GM12873 (cell line): ENCODE measurements at regions not wholly inside any gene's neighbourhood (a gene's known extent, or its start where the extent isn't known, plus 50 kb on each side); places are given as distances from the start of the nearest gene placed in this dataset.

Experiments used
- TF ChIP-seq, protein P1 (sequence below): IDR thresholded peaks from 2 replicates; pipeline ENCODE4 v1.5.1; 2012; ENCODE audit warnings: low read depth, mild to moderate bottlenecking, moderate library complexity, low read length, control low read depth; ENCODE audit not compliant: insufficient read depth; ENCODE audit errors: missing control alignments

- TF ChIP-seq, protein P1, sequence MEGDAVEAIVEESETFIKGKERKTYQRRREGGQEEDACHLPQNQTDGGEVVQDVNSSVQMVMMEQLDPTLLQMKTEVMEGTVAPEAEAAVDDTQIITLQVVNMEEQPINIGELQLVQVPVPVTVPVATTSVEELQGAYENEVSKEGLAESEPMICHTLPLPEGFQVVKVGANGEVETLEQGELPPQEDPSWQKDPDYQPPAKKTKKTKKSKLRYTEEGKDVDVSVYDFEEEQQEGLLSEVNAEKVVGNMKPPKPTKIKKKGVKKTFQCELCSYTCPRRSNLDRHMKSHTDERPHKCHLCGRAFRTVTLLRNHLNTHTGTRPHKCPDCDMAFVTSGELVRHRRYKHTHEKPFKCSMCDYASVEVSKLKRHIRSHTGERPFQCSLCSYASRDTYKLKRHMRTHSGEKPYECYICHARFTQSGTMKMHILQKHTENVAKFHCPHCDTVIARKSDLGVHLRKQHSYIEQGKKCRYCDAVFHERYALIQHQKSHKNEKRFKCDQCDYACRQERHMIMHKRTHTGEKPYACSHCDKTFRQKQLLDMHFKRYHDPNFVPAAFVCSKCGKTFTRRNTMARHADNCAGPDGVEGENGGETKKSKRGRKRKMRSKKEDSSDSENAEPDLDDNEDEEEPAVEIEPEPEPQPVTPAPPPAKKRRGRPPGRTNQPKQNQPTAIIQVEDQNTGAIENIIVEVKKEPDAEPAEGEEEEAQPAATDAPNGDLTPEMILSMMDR = no peak
Observed at GRCh38 chr4:178255172-178255571, 812.9 kb upstream of the AGA start.

DNA sequence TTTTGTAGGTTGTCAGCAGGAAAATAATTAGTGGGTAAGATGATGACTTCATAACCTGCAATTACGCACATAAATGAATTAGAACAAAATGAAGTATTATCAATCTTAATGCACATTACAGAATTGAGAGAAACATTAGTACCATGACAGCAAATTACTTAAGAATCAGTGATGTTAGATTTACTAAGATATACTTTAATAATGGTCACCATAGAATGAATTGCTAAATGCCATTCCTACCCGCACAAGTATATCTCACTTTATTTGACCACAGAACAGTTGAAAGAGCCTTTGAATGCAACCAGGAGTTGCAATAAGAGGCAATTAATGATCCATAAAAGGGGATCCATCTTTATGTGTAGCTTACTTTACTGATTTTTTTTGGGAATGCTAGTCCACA, 816.4 kb upstream of the AGA start:
- TF ChIP-seq, protein P1 = no peak

DNA sequence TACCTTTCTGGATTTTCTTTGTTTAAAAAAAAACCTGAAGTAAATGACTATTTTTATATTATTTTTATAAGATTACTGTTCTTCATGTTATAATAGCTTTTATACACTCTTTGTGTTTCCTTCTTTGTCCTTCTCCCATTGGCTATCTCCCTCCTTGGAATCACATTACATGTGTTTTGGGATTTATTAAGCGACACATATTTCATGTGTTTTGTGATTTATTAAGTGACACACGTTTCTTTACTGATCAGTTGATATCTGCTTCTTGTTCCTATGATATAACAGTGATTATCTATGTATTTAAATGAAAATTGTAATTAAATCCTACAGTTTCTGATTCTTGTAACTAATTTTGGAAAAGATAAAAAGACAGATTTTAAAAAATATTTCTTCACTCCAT, 817.3 kb upstream of the AGA start:
- TF ChIP-seq, protein P1 = no peak

DNA sequence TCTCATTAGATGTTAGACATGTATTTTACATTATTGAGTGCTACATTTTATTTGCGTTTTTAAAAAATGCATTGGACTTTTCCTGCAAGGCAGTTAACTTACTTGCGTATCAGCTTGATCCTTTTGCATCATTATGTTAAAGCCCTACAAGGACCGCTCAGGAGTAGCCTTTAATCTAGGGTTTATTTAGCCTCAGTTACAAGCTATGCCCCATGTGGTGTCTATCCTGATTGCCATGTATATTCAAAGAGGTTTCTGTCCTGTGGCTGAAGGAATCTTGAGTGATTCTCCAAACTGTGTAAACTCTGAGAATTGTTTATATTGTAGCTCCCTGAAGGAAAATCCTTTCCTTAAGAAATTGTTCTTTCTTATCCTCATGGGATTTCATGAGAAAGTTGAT, 821.8 kb upstream of the AGA start:
- TF ChIP-seq, protein P1 = no peak

DNA sequence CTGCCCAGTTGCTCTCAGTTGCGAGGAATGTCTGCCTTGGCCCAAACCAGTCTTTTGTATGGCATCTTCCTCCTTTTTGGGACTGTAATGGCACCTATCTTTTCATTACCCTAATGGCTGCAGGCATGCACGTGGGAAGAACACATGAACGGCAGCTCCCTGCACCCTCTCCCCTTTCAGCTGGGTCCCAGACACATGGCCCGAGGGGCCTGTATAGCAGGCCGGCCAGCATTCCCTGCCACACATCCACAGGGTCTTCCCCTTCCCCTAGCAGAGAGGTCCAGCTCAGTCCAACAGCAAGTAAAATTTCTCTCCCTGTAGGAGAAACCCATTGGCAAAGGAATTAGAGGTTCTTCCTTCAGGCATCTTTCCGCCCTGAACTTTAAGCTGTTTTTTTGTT, 829.1 kb upstream of the AGA start:
- TF ChIP-seq, protein P1 = no peak

DNA sequence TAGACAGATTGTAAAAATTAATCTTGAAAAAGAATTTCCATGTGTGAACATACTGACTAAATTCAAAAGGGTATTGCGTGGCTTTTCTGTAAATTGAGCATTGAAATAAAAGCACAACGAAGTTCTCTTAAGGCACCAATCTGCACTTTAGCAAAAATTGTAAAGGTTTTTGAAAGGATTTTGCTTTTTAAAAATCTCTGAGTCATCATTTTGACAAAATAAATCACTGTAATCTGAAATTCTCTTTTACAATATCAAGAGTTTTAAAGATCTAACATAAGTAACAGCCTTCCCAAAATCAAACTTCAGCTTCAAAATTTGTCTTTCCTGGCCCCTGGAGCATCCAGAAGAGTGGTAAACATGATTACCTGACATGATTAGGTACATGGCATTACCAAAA, 830.9 kb upstream of the AGA start:
- TF ChIP-seq, protein P1 = no peak

DNA sequence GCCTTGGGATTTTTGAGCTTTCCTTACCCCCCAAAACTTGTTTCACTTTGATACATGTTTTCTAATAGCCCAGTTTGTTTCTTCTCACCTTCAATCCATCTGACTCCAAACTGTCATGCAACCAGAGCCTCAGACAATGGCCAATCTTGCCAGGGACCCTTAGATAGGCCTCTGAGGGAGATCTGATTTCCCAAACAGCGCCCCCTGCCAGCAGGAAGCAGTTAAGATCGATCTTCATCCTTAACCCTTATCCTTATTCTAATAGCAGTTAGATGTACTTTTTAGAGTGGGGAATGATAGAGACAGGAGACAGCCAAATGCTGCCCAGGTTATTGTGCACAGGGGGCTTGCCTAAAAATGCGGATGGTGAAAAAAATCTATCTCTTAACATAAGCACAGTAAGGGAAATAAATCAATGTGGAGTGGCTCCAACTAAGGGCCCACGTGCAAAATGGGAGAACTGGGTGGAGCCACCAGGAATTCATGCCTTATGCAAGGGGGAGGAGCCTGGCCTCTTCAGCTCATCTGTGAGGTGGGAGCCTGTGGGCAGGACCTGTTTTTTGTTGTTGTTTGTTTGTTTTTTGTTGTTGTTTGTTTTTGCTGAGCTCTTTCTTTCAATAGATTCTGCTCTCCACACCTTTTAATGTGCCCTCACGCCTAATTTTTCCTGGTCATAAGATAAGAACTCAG, 833.6 kb upstream of the AGA start:
- TF ChIP-seq, protein P1 = peak; percentile 23
